Mucosa of rectum (tissue), 2 donors: ENCODE measurements at regions not wholly inside any gene's neighbourhood (a gene's known extent, or its start where the extent isn't known, plus 50 kb on each side); places are given as distances from the start of the nearest gene placed in this dataset.

ENCODE experiments used
- H3K27ac ChIP-seq, 2 donors: one replicate each; pipeline ENCODE4 v1.7.0; 2013; ENCODE audit warnings: inconsistent platforms in 2 of 2, low read depth in 2 of 2, low read length in 2 of 2
- H3K27me3 ChIP-seq, 2 donors: one replicate each; pipeline ENCODE4 v1.7.0; 2013; ENCODE audit warnings: low read length in 2 of 2; ENCODE audit not compliant: control insufficient read depth in 2 of 2, insufficient read depth in 2 of 2
- H3K36me3 ChIP-seq, 2 donors: one replicate each; pipeline ENCODE4 v1.7.0; 2013; ENCODE audit warnings: low read length in 2 of 2; ENCODE audit not compliant: control insufficient read depth in 2 of 2, insufficient read depth in 2 of 2
- H3K4me1 ChIP-seq, 2 donors: one replicate each; pipeline ENCODE4 v1.7.0; 2013; ENCODE audit warnings: low read length in 2 of 2, mild to moderate bottlenecking in 1 of 2; ENCODE audit not compliant: control insufficient read depth in 2 of 2, insufficient read depth in 2 of 2
- H3K4me3 ChIP-seq, 2 donors: one replicate each; pipeline ENCODE4 v1.7.0; 2013; ENCODE audit warnings: low read length in 2 of 2
- H3K9ac ChIP-seq, 2 donors: one replicate each; pipeline ENCODE4 v1.7.0; 2013; ENCODE audit warnings: low read length in 2 of 2, low read depth in 1 of 2, mild to moderate bottlenecking in 1 of 2
- H3K9me3 ChIP-seq, 2 donors: one replicate each; pipeline ENCODE4 v1.7.0; 2013; ENCODE audit warnings: low read length in 2 of 2; ENCODE audit not compliant: control insufficient read depth in 2 of 2
- donor health status: healthy.
- donor health status: Normal muscosa, but diverticular disease.

DNA sequence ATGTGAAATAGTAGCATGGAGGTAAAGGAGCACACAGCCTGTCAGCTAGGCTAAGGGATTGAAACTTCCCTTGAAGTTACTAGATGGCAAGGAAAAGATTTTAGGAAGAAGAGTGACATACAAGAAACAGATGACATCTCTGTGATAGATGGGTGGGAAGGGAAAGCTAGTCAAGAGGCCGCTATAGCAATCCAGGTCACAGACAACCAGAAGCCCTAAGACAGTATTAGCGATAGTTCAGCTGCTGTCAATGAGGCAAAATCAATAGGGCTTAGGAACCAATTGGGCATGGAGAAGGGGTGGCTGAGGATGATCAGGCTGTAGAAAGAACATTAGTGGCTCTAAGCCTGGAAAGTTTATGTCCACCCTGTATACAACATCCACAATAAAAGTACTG is 111.1 kb downstream of the GLUL start:
- Histone ChIP-seq H3K4me3 (no peak overlapping the region), H3K27me3 (no peaks in the 10 kb centered on the region), H3K9ac (no peak overlapping the region), H3K36me3 (no peaks in the 10 kb centered on the region), H3K9me3 (no peaks in the 10 kb centered on the region), H3K4me1 (peaks cover 0 to 4% of the 10 kb centered on the region in 2 donors), H3K27ac (no peak overlapping the region)

DNA sequence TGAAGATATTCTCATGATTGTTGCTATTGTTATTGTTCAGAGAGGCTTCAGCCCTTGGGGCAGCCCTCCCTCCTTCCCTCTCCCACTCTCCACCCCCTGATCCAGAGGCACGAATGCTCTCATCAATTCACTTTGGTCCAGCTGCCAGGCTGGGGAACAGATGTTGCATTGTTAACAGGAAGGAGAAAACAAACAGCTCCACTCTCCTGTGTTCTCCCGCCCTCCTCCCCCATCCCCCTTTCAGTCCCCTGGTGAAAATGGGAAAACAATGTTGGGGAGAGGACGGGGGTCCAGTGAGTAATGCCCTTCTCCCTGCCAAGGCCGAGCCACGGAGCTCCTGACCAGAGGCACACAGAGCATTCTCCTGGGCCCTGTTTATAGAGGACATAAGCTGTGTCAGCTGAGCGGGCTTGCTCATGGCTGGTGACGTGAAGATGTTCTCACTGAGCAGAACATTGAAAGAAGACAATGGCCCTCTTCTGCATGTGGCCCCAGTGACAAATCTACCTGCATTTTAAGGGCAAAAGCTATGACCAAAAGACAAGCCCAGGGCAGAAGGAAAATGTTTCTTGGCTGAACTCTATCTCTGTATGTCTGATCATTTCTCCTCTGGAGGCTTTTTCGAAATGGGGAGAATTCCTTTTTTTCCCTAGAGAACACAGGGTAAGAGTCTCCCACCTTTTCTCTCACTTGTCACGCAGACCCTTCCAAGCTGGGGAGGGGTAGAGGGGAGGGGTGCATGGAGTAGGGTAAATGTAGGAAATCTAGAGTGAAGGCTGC is 111.7 kb downstream of the GLUL start:
- Histone ChIP-seq H3K27ac (no peak overlapping the region), H3K9ac (no peak overlapping the region), H3K4me3 (no peak overlapping the region), H3K4me1 (peaks cover 0 to 4% of the 10 kb centered on the region in 2 donors), H3K27me3 (no peaks in the 10 kb centered on the region), H3K9me3 (no peaks in the 10 kb centered on the region), H3K36me3 (no peaks in the 10 kb centered on the region)

DNA sequence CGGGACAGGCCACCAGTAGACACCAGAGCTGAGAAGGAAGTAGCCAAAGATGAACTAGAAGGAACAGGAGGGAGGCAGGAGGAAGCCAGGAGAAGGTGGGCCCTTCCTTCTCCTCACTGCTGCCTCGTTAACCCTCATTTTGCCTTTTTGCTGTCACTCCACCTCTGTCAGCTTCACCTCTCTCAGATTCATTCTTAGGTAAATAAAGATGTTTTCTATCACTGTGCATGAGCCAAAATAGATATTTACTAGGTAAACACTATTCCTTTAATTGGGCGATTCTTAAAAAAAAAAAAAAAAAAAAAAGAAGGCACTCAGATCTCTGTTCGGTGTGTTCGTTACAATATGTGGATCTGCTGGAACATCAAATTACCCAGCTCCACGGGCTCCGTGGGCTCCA is 112.3 kb downstream of the GLUL start:
- Histone ChIP-seq H3K27me3 (no peaks in the 10 kb centered on the region), H3K4me1 (peaks cover 0 to 4% of the 10 kb centered on the region in 2 donors), H3K9me3 (no peaks in the 10 kb centered on the region), H3K27ac (no peak overlapping the region), H3K4me3 (no peak overlapping the region), H3K36me3 (no peaks in the 10 kb centered on the region), H3K9ac (no peak overlapping the region)

DNA sequence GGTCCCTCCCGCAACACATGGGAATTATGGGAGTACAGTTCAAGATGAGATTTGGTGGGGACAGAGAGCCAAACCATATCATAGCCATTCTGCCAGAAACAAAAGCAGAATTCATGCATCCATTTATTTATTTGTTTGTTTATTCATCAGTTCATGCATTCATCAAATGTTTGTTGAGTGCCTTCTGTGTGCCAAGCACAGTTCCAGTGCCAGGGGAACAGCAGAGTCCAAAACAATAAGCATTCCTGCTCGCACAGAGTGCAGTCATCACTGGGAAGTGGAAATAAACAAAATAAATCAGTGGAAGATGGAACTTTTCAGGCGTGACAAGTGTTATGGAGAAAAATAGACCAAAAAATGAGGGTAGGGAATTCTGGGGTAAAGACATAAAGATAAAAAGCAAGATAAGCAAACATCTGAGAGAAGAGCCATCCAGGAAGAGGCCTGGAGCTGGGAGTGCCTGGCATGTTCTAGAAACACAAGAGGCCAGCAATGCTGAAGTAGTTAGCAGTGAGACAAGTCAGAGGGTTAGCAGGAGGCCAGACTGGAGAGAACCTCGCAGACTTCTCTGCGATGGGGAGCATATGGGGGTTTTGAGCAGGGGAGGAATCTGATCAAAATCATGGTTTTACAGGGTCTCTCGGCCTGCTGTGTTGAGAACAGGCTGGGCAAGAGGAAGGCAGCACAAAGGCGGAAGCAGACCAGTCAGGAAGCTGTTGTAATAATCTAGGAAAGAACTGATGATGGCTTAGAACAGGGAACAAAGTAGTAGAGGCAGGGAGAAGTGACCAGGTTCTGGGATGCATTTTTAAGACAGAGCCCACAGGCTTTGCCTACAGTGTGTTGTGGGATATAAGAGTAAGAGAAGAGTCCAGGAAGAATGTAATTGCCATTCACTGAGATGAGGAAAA is 113.2 kb downstream of the GLUL start:
- Histone ChIP-seq H3K36me3 (no peaks in the 10 kb centered on the region), H3K9ac (no peak overlapping the region), H3K27me3 (no peaks in the 10 kb centered on the region), H3K9me3 (no peaks in the 10 kb centered on the region), H3K27ac (no peak overlapping the region), H3K4me3 (no peak overlapping the region), H3K4me1 (peaks cover 0 to 4% of the 10 kb centered on the region in 2 donors)

DNA sequence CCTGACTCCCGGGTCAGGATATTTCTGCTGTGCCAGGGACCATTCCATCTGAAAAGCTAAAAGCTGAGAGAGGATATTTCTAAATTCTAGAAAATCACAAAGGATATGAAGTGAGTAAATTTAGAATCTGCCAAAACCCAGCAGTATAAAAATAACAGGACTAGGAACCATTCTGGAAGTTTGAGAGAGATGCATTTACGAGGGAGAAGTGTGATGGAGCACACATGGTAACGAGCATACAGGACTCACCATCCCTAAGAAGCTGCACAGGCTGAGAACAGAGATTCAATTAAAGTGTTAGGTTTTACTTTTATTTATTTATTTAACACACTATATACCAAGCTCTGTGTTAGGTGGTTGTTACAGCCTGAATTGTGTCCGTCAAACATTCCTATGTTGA is 116.3 kb downstream of the GLUL start:
- no peaks in the 10 kb centered on the region for H3K9me3 ChIP-seq
- H3K9ac ChIP-seq, result no peak overlapping the region
- no peak overlapping the region for H3K4me3 ChIP-seq
- peaks cover 0 to 4% of the 10 kb centered on the region in 2 donors for H3K4me1 ChIP-seq
- no peak overlapping the region for H3K27ac ChIP-seq
- no peaks in the 10 kb centered on the region for H3K36me3 ChIP-seq
- no peaks in the 10 kb centered on the region for H3K27me3 ChIP-seq

DNA sequence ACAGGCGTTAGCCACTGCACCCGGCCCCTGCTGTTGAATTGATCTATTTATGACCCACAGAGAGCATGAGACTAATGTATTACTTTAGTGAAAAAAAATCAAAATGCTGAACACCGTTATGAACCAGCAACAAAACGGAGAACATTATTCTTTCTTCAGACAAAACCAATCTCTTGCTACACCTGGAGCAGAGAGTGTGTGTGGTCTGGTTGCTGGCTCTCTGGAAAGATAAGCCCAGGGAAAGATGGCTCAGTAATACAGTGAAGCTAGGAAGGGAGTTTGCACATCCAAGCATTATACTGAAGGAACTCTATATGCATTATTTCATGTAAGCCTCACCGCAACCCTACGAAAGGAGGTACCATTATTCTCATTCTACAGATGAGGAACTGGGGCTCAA is 117.0 kb downstream of the GLUL start:
- Histone ChIP-seq H3K27me3 (no peaks in the 10 kb centered on the region), H3K4me3 (no peak overlapping the region), H3K27ac (no peak overlapping the region), H3K4me1 (peaks cover 0 to 4% of the 10 kb centered on the region in 2 donors), H3K9ac (no peak overlapping the region), H3K9me3 (no peaks in the 10 kb centered on the region), H3K36me3 (no peaks in the 10 kb centered on the region)

DNA sequence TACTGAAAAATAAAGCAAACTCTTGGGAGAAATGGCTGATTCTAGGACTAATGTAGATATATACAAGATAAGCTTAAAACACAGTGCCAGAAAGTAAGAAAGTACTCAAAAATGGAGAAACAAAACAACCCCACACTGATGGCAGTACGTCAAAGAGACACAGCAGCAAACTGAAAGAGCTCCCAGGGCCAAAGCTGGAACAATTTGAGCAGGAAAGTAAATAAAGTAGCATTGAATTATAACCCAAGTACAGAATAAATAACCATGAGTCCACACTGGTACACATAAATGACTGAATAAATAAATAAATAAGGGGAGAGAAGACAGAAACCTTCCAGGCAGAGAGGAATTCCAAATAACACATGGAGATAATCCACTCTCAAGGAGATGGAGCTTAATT is 120.9 kb downstream of the GLUL start:
- no peaks in the 10 kb centered on the region for H3K36me3 ChIP-seq
- no peak overlapping the region for H3K4me3 ChIP-seq
- no peak overlapping the region for H3K9ac ChIP-seq
- no peaks in the 10 kb centered on the region for H3K9me3 ChIP-seq
- no peaks in the 10 kb centered on the region for H3K27me3 ChIP-seq
- no peak overlapping the region for H3K27ac ChIP-seq
- H3K4me1 ChIP-seq, result no peaks in the 10 kb centered on the region

DNA sequence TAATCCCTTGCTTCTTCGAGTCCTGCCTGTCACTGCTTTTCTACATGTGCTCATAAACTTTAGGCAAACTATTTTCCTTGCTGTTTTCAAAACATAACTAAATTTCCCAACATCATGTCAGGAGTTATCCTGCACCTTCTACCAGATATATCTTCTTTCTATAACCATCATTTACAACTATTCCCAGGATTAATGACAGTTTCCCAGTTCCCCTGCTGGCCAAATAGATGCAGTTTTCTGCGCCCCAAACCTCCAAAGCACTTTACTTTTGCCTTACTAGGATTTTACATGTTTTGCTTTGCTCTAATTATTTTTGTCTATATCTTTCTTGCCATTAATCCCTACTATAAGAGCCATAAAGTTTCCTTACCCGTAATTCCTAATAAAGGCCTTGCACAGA is 122.5 kb downstream of the GLUL start:
- no peak overlapping the region for H3K27ac ChIP-seq
- H3K9me3 ChIP-seq, result no peaks in the 10 kb centered on the region
- no peak overlapping the region for H3K4me3 ChIP-seq
- no peaks in the 10 kb centered on the region for H3K27me3 ChIP-seq
- H3K4me1 ChIP-seq, result no peaks in the 10 kb centered on the region
- H3K9ac ChIP-seq, result no peak overlapping the region
- no peaks in the 10 kb centered on the region for H3K36me3 ChIP-seq

DNA sequence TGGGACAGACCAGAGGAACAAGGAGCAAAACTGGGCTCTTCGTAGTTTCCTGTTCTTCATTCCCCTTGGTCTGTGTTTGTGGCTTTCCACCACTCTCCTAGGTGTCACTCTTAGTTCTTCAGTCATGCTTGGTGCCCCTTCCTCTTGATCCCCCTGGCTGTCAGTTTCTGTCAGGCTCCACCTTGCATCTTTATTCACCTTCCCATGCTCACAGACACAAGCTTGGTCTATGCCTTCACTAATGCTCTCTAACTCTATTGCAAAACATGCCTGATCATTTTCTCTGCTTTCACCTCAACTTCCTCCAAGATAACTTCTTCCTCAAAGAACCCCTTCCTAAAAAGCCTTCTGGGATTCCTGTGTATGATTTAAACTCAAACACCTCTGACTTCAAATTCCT is 122.9 kb downstream of the GLUL start:
- no peaks in the 10 kb centered on the region for H3K4me1 ChIP-seq
- H3K9me3 ChIP-seq, result no peaks in the 10 kb centered on the region
- no peak overlapping the region for H3K9ac ChIP-seq
- H3K36me3 ChIP-seq, result no peaks in the 10 kb centered on the region
- H3K4me3 ChIP-seq, result no peak overlapping the region
- H3K27ac ChIP-seq, result no peak overlapping the region
- no peaks in the 10 kb centered on the region for H3K27me3 ChIP-seq

DNA sequence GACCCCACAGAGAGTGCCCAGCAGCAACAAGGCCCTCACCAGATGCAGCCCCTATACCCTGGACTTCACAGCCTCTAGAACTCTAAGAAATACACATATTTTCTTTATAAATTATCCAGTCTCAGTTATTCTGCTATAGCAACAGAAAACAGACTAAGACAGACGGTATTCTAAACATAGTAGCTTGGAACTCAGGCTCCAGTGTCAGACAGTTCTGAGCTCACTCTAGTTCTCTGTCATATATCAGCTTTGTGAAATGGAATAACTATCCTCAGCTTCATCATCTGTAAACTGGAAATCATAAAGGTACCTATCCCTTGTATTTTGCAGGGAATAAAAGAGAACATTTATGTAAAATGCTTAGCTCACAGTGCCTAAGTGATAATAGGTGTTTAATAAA is 127.4 kb downstream of the GLUL start:
- no peaks in the 10 kb centered on the region for H3K9me3 ChIP-seq
- H3K36me3 ChIP-seq, result no peaks in the 10 kb centered on the region
- H3K27ac ChIP-seq, result no peak overlapping the region
- H3K27me3 ChIP-seq, result no peaks in the 10 kb centered on the region
- no peaks in the 10 kb centered on the region for H3K4me1 ChIP-seq
- no peak overlapping the region for H3K9ac ChIP-seq
- no peak overlapping the region for H3K4me3 ChIP-seq
